ENCODE measurements at regions not wholly inside any gene's neighbourhood (a gene's known extent, or its start where the extent isn't known, plus 50 kb on each side); places are given as distances from the start of the nearest gene placed in this dataset.
"Not testable (repeated sequence)": the region's sequence is repeated elsewhere in the genome, so short reads cannot be mapped to it uniquely, and the experiment has no call there.

- DNase-seq, result not testable (repeated sequence)
Measured at GRCh38 chr3:16711691-16712090, 106.5 kb upstream of the DAZL start.

- no peak for DNase-seq
Measured at GRCh38 chr3:16715281-16715680, 110.1 kb upstream of the DAZL start.

- no peak for DNase-seq
Measured at GRCh38 chr3:16719426-16719825, 114.2 kb upstream of the DAZL start.

- DNase-seq, result no peak
Measured at GRCh38 chr3:16720367-16720940, 115.2 kb upstream of the DAZL start.

GRCh38 chr3:16721494-16721893, 116.3 kb upstream of the DAZL start:
- no peak for DNase-seq

GRCh38 chr3:16723978-16724377, 118.8 kb upstream of the DAZL start:
- DNase-seq, result no peak

- no peak for DNase-seq
Measured at GRCh38 chr3:16724487-16724886, 119.3 kb upstream of the DAZL start.

GRCh38 chr3:16725972-16726371, 120.7 kb upstream of the DAZL start:
- DNase-seq, result no peak

- no peak for DNase-seq
Measured at GRCh38 chr3:16728770-16729745, 123.8 kb upstream of the DAZL start.

- no peak for DNase-seq
Measured at GRCh38 chr3:16738451-16738850, 133.2 kb upstream of the DAZL start.

- DNase-seq, result no peak
Measured at GRCh38 chr3:16739541-16740105, 134.4 kb upstream of the DAZL start.

GRCh38 chr3:16740515-16740914, 135.3 kb upstream of the DAZL start:
- no peak for DNase-seq

GRCh38 chr3:16741103-16741758, 136.0 kb upstream of the DAZL start:
- peak; percentile 3 to 17 for DNase-seq

GRCh38 chr3:16741890-16742289, 136.7 kb upstream of the DAZL start:
- DNase-seq, result peak; percentile 14 to 23

- no peak for DNase-seq
Measured at GRCh38 chr3:16743276-16743675, 138.1 kb upstream of the DAZL start.

- DNase-seq, result no peak
Measured at GRCh38 chr3:16759227-16759903, 125.4 kb upstream of the PLCL2 start.

GRCh38 chr3:16761571-16761970, 123.2 kb upstream of the PLCL2 start:
- no peak for DNase-seq

- no peak for DNase-seq
Measured at GRCh38 chr3:16765661-16766060, 119.1 kb upstream of the PLCL2 start.

- no peak for DNase-seq
Measured at GRCh38 chr3:16767006-16767405, 117.7 kb upstream of the PLCL2 start.

GRCh38 chr3:16768014-16768413, 116.7 kb upstream of the PLCL2 start:
- no peak for DNase-seq

- DNase-seq, result no peak
Measured at GRCh38 chr3:16768956-16769355, 115.8 kb upstream of the PLCL2 start.

GRCh38 chr3:16769525-16769924, 115.2 kb upstream of the PLCL2 start:
- no peak for DNase-seq

GRCh38 chr3:16770021-16770420, 114.7 kb upstream of the PLCL2 start:
- no peak for DNase-seq
